Kidney epithelial cell (primary cell): ENCODE measurements at regions not wholly inside any gene's neighbourhood (a gene's known extent, or its start where the extent isn't known, plus 50 kb on each side); places are given as distances from the start of the nearest gene placed in this dataset.
"Not testable (repeated sequence)": the region's sequence is repeated elsewhere in the genome, so short reads cannot be mapped to it uniquely, and the experiment has no call there.

Experiments
- DNase-seq: peaks from one replicate; pipeline ENCODE4 v3.0.0-alpha.2; 2010; ENCODE audit warnings: low read depth
- H3K27me3 ChIP-seq: 2 replicates; pipeline ENCODE4 v1.6.0; 2011; ENCODE audit warnings: low read length; ENCODE audit not compliant: control insufficient read depth, insufficient read depth
- H3K36me3 ChIP-seq: 2 replicates; pipeline ENCODE4 v1.5.1; 2011; ENCODE audit warnings: low read length; ENCODE audit not compliant: control insufficient read depth, insufficient read depth
- H3K4me3 ChIP-seq: 2 replicates; pipeline ENCODE4 v1.5.1; 2011; ENCODE audit warnings: low read depth, mild to moderate bottlenecking, control low read depth, low read length
- TF ChIP-seq, protein P1 (sequence below): IDR thresholded peaks from 2 replicates; pipeline ENCODE4 v1.5.1; 2011; ENCODE audit warnings: mild to moderate bottlenecking, moderate library complexity, low read length, control low read depth, inconsistent platforms; ENCODE audit not compliant: insufficient read depth, poor library complexity, severe bottlenecking

DNA sequence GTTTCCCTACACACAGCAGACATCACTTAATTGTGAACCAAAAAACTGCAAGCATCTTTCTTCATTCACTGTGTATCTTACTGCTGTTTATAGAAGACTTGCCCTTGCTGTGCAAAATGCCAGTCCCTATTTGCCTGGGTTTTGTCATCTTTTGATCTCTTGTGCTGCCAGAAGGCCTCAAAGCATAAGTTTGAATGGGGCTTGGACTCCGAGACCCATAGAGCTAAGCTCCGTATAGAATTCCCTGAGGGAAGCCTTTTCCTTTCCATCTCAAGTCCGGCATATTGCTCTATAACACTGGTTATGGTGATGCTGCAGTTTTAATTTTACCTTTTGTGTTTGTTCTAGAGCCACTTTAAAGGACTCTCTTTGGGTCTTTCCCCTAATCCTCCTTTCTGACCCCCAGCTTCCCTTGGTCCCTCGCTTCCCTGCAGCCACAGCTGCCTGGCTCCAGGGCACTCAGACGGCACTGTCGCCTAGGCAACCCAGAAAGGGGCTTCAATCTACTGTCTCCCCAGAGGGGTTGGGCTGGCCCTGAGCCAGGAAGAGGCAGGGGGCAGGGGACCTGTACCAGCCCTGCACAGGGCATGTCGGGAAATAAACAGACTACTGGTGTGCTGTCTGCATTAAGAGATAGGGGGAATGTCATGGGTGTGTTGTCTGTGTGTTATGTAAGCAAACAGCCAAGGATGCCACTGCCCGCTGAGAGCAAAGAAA lies 73.4 kb upstream of the MELK start:
- Histone ChIP-seq H3K4me3 (no peak overlapping the region), H3K36me3 (no peaks in the 10 kb centered on the region), H3K27me3 (peaks cover 3% of the 10 kb centered on the region)
- TF ChIP-seq, protein P1, sequence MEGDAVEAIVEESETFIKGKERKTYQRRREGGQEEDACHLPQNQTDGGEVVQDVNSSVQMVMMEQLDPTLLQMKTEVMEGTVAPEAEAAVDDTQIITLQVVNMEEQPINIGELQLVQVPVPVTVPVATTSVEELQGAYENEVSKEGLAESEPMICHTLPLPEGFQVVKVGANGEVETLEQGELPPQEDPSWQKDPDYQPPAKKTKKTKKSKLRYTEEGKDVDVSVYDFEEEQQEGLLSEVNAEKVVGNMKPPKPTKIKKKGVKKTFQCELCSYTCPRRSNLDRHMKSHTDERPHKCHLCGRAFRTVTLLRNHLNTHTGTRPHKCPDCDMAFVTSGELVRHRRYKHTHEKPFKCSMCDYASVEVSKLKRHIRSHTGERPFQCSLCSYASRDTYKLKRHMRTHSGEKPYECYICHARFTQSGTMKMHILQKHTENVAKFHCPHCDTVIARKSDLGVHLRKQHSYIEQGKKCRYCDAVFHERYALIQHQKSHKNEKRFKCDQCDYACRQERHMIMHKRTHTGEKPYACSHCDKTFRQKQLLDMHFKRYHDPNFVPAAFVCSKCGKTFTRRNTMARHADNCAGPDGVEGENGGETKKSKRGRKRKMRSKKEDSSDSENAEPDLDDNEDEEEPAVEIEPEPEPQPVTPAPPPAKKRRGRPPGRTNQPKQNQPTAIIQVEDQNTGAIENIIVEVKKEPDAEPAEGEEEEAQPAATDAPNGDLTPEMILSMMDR, result no peak
- no peak for DNase-seq

DNA sequence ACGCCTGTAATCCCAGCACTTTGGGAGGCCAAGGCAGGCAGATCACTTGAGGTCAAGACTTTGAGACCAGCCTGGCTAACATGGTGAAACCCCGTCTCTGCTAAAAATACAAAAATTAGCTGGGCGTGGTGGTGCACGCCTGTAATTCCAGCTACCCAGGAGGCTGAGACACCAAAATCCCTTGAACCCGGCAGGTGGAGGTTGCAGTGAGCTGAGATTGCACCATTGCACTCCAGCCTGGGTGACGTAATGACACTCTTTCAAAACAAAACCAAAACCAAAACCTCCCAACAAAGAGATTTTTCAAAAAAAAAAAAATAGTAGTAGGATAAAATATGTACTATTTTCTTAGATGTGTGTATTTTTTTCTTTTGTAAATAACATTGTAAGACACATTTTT lies 79.1 kb upstream of the MELK start:
- not testable (repeated sequence) for H3K36me3 ChIP-seq, DNase-seq, H3K4me3 ChIP-seq, H3K27me3 ChIP-seq

DNA sequence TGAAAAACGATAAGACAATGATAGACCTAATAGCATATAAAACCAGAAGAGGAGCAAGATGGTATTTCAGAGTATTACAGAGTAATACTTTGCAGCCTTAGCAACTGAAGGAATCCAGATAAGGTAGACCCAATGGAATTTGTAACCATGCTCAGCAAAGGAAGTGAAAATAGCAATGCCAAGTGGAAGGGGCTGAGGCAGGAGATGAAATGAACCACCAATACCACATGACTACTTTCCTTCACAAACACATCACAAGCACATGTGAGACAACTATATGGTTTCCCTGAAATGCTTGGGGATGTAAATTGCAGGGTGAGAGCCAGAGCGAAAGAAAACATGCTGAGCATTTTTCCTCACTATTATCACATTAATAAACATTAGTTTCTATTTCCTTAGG lies 79.8 kb upstream of the MELK start:
- no peak overlapping the region for H3K4me3 ChIP-seq
- TF ChIP-seq, protein P1, result no peak
- no peaks in the 10 kb centered on the region for H3K36me3 ChIP-seq
- no peak for DNase-seq
- H3K27me3 ChIP-seq, result no peaks in the 10 kb centered on the region

DNA sequence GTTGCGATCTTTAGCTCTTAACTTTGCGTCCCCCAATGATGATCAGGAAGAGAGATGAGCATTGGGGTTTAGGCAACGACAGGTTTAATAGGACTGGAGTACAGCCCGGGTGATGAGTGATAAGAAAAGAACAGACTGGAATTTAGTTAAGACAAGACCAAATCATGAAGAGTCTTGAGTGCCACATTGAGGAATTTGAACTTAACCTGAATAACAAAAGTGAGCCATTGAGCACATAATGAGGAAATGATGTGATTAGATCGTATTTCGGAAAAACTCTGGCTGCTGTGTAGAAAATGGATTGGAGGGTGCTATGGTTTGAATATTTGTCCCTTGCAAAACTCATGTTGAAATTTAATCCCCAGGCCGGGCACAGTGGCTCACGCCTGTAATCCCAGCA lies 83.2 kb upstream of the MELK start:
- H3K27me3 ChIP-seq, result no peaks in the 10 kb centered on the region
- TF ChIP-seq, protein P1, result no peak
- H3K36me3 ChIP-seq, result no peaks in the 10 kb centered on the region
- no peak for DNase-seq
- no peak overlapping the region for H3K4me3 ChIP-seq

DNA sequence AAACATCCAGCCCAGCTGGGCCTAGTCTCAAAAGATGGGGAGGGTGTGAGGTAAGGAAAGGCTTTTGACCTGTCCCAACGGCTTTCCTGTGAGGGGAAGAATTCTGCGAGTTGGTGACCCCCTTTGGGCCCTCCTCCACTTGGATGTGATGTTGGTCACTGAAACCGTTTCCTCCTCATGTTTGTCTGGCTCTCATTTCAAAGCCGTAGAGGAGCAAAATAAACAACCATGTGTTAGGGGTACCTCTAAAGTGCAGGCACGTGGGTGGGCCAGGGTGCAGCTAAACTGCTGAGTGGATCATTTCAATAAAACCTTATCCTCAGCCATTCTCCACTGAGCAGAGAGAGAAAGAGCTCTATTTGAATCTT lies 84.3 kb upstream of the MELK start:
- DNase-seq, result no peak
- Histone ChIP-seq H3K4me3 (peak overlapping the region; percentile 31), H3K36me3 (no peaks in the 10 kb centered on the region), H3K27me3 (no peaks in the 10 kb centered on the region)
- TF ChIP-seq, protein P1, result no peak

DNA sequence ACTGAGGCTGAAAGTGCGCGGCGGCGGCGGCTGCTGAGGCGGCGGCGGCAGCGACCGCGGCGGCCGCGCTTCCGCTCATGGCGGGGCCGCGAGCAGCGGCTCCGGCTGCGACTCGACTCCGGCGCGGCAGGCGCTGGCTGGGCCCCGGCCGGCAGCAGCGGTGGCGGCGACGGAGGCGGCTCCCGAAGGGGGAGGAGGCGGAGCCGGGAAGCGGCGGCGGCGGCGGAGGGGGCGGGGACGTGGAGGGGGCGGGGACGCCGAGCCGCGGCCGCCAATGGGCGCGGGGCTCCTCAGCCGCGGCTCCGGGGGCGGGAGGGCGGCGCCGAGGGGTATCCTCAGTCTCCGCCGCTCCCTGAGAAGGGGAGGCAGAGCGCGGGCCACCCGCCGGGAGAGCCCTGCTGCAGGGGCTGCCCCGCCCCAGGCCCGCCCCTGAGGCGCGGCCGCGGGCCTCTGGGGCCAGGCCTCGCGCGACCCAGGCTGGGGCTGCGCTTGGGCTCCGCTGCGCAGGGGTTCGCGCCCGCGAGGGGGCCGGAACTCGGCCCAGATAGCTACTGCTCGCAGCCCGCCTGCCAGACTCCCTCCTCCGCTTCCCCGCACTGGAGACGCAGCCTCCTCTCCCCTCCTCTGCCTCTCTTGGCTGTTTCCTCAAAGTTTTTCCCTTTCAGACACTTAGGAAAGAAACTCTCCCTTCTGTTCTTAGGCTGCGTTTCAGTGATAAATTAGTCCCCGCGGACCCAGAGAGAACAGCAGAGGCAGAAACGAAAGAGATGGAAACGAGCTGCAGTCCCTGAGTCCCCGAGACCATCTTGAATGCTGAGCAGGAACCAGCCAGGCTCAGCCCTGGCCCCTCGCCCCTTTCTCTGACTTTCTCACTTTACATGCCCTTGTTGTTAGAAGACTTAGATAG lies 85.0 kb upstream of the MELK start:
- Histone ChIP-seq H3K36me3 (no peaks in the 10 kb centered on the region), H3K27me3 (no peaks in the 10 kb centered on the region), H3K4me3 (peak overlapping the region; percentile 57)
- peak; percentile 63 for DNase-seq
- TF ChIP-seq, protein P1, result no peak
